HG03103 (cell line): ENCODE measurements at regions not wholly inside any gene's neighbourhood (a gene's known extent, or its start where the extent isn't known, plus 50 kb on each side); places are given as distances from the start of the nearest gene placed in this dataset.

ENCODE experiments used
- ATAC-seq: cut with Tn5 transposase; IDR thresholded peaks from one replicate; pipeline ENCODE4 v1.9.1; 2021; ENCODE audit warnings: low read depth; ENCODE audit not compliant: unreplicated experiment

- no peak for ATAC-seq
These were observed 55.4 kb upstream of the EPHA7 start for GRCh38 chr6:93474733-93475179.

- ATAC-seq = no peak
These were observed 51.9 kb upstream of the EPHA7 start for GRCh38 chr6:93471281-93471680.
